Osteoblast (primary cell): ENCODE measurements at regions not wholly inside any gene's neighbourhood (a gene's known extent, or its start where the extent isn't known, plus 50 kb on each side); places are given as distances from the start of the nearest gene placed in this dataset.

Source experiments
- DNase-seq: peaks from one replicate; pipeline ENCODE4 v3.0.0; 2011; ENCODE audit warnings: low spot score, mixed read lengths; ENCODE audit not compliant: insufficient read length; ENCODE audit errors: missing footprints
- H2AFZ ChIP-seq: 2 replicates; pipeline ENCODE4 v1.6.0; 2011; ENCODE audit warnings: mild to moderate bottlenecking, low read length
- H3K27ac ChIP-seq: 2 replicates; pipeline ENCODE4 v1.5.1; 2011; ENCODE audit warnings: mild to moderate bottlenecking, low read depth, low read length, moderate library complexity
- H3K27me3 ChIP-seq: 2 replicates; pipeline ENCODE4 v1.6.0; 2012; ENCODE audit warnings: mild to moderate bottlenecking, control low read depth, inconsistent platforms, low read length, moderate library complexity; ENCODE audit not compliant: insufficient read depth
- H3K36me3 ChIP-seq: 2 replicates; pipeline ENCODE4 v1.5.1; 2011; ENCODE audit warnings: mild to moderate bottlenecking, low read length, control low read depth, moderate library complexity; ENCODE audit not compliant: insufficient read depth
- H3K4me1 ChIP-seq: 2 replicates; pipeline ENCODE4 v1.5.1; 2011; ENCODE audit warnings: mild to moderate bottlenecking, low read length, control low read depth, moderate library complexity; ENCODE audit not compliant: insufficient read depth
- H3K4me2 ChIP-seq: 2 replicates; pipeline ENCODE4 v1.6.0; 2011; ENCODE audit warnings: mild to moderate bottlenecking, low read length; ENCODE audit not compliant: insufficient read depth
- H3K4me3 ChIP-seq: fragments of 200-600 bp; sonication (generic); 3 replicates; pipeline ENCODE4 v1.5.1; 2012; ENCODE audit warnings: mild to moderate bottlenecking, low read length, inconsistent platforms; ENCODE audit not compliant: insufficient read depth
- H3K79me2 ChIP-seq: 2 replicates; pipeline ENCODE4 v1.6.0; 2012; ENCODE audit warnings: mild to moderate bottlenecking, low read length, control low read depth, inconsistent platforms; ENCODE audit not compliant: insufficient read depth
- H3K9me3 ChIP-seq: 2 replicates; pipeline ENCODE4 v1.5.1; 2011; ENCODE audit warnings: low read depth, low read length, control low read depth
- H4K20me1 ChIP-seq: 2 replicates; pipeline ENCODE4 v1.6.0; 2012; ENCODE audit warnings: mild to moderate bottlenecking, low read length, control low read depth; ENCODE audit not compliant: insufficient read depth
- TF ChIP-seq, protein P1 (sequence below): IDR thresholded peaks from 2 replicates; pipeline ENCODE4 v1.5.1; 2011; ENCODE audit warnings: mild to moderate bottlenecking, low read depth, low read length, moderate library complexity; ENCODE audit errors: extremely low read depth

GRCh38 chr6:40714143-40714542 is 127.0 kb upstream of the LRFN2 start:
- Histone ChIP-seq H3K27me3 (no peaks in the 10 kb centered on the region), H2AFZ (no peak overlapping the region), H3K27ac (no peak overlapping the region), H3K4me2 (no peak overlapping the region), H3K4me3 (no peak overlapping the region), H3K36me3 (no peaks in the 10 kb centered on the region), H3K4me1 (no peaks in the 10 kb centered on the region), H4K20me1 (no peaks in the 10 kb centered on the region), H3K79me2 (no peaks in the 10 kb centered on the region), H3K9me3 (no peaks in the 10 kb centered on the region)
- TF ChIP-seq, protein P1, sequence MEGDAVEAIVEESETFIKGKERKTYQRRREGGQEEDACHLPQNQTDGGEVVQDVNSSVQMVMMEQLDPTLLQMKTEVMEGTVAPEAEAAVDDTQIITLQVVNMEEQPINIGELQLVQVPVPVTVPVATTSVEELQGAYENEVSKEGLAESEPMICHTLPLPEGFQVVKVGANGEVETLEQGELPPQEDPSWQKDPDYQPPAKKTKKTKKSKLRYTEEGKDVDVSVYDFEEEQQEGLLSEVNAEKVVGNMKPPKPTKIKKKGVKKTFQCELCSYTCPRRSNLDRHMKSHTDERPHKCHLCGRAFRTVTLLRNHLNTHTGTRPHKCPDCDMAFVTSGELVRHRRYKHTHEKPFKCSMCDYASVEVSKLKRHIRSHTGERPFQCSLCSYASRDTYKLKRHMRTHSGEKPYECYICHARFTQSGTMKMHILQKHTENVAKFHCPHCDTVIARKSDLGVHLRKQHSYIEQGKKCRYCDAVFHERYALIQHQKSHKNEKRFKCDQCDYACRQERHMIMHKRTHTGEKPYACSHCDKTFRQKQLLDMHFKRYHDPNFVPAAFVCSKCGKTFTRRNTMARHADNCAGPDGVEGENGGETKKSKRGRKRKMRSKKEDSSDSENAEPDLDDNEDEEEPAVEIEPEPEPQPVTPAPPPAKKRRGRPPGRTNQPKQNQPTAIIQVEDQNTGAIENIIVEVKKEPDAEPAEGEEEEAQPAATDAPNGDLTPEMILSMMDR, result no peak
- DNase-seq, result no peak

GRCh38 chr6:40713002-40713719 is 126.0 kb upstream of the LRFN2 start:
- no peaks in the 10 kb centered on the region for H3K27me3 ChIP-seq
- H2AFZ ChIP-seq, result no peak overlapping the region
- H3K27ac ChIP-seq, result no peak overlapping the region
- H3K36me3 ChIP-seq, result no peaks in the 10 kb centered on the region
- TF ChIP-seq, protein P1, result peak; percentile 7
- no peak overlapping the region for H3K4me3 ChIP-seq
- H3K79me2 ChIP-seq, result no peaks in the 10 kb centered on the region
- no peaks in the 10 kb centered on the region for H3K4me1 ChIP-seq
- no peak for DNase-seq
- no peak overlapping the region for H3K4me2 ChIP-seq
- H3K9me3 ChIP-seq, result no peaks in the 10 kb centered on the region
- no peaks in the 10 kb centered on the region for H4K20me1 ChIP-seq

DNA sequence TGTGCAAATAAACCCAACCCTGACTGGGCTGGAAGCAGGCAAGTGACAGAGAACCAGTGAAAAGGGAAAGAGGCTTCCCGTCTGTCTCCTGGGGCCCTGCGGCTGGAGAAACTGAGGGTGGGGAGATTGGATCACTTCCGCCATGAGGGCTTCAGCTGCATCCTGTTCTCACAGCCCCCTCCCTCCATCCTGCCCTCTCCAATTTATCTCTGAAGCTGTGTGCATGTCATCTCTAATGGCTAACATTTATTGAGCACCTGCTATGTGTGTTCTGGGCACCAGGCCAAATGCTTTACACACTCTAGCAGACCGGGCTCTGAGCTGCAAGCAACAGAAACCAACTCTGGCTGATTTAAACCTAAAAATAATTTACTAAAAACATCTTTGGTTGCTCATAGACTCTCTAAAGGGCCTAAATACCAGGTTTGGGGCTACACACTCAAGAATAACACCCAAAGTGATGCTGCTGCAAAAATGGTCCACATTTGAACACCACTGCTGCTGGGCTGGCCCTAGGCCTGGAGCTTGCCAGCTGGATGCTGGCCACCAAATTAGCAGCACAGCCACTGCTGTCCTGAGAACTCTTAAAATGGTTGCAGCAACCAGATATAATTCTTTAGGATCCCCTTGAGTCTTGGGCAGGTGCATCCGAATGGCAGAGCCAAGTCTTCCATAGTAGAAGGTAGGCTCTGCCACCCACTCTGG is 123.6 kb upstream of the LRFN2 start:
- no peaks in the 10 kb centered on the region for H4K20me1 ChIP-seq
- H3K9me3 ChIP-seq, result no peaks in the 10 kb centered on the region
- H3K4me3 ChIP-seq, result no peak overlapping the region
- no peak overlapping the region for H3K27ac ChIP-seq
- no peaks in the 10 kb centered on the region for H3K4me1 ChIP-seq
- H3K36me3 ChIP-seq, result no peaks in the 10 kb centered on the region
- no peaks in the 10 kb centered on the region for H3K27me3 ChIP-seq
- DNase-seq, result no peak
- TF ChIP-seq, protein P1, result no peak
- H2AFZ ChIP-seq, result no peak overlapping the region
- no peaks in the 10 kb centered on the region for H3K79me2 ChIP-seq
- no peak overlapping the region for H3K4me2 ChIP-seq

- Histone ChIP-seq H4K20me1 (no peaks in the 10 kb centered on the region), H3K79me2 (no peaks in the 10 kb centered on the region), H2AFZ (no peak overlapping the region), H3K4me1 (no peaks in the 10 kb centered on the region), H3K36me3 (no peaks in the 10 kb centered on the region), H3K27ac (no peak overlapping the region), H3K9me3 (no peaks in the 10 kb centered on the region), H3K4me2 (no peak overlapping the region), H3K27me3 (no peaks in the 10 kb centered on the region), H3K4me3 (no peak overlapping the region)
- no peak for DNase-seq
- TF ChIP-seq, protein P1, result no peak
Observed at GRCh38 chr6:40708049-40708448, 120.9 kb upstream of the LRFN2 start.
